HepG2 (cell line): ENCODE measurements at regions not wholly inside any gene's neighbourhood (a gene's known extent, or its start where the extent isn't known, plus 50 kb on each side); places are given as distances from the start of the nearest gene placed in this dataset.
A peak's percentile ranks its signal among the peaks of the same experiment; 100 is the strongest.

ENCODE experiments used
- DNMT3B ChIP-seq: conservative IDR thresholded peaks from 2 replicates; pipeline ENCODE4 v1.6.1; 2016; ENCODE audit warnings: missing biosample characterization, control low read depth
- HOXA9 ChIP-seq: sonication (generic); formaldehyde crosslinking; IDR thresholded peaks from 2 replicates; pipeline ENCODE4 v1.8.1; 2022; ENCODE audit warnings: missing genetic modification reagents, mild to moderate bottlenecking, moderate library complexity, borderline replicate concordance
- KDM3A ChIP-seq: IDR thresholded peaks from 2 replicates; pipeline ENCODE4 v1.6.1; 2018; ENCODE audit warnings: low read depth, missing compliant biosample characterization
- NFRKB ChIP-seq: fragments of 450-650 bp; IDR thresholded peaks from 2 replicates; pipeline ENCODE4 v1.6.1; 2017
- SIN3B ChIP-seq: fragments of 150-350 bp; IDR thresholded peaks from 2 replicates; pipeline ENCODE4 v1.6.1; 2014; ENCODE audit warnings: low read length
- SYNCRIP ChIP-seq: fragments of 200-400 bp; formaldehyde crosslinking; IDR thresholded peaks from 2 replicates; pipeline ENCODE4 v1.6.1; 2018; ENCODE audit warnings: mild to moderate bottlenecking, low read depth, low read length; ENCODE audit not compliant: insufficient read depth
- ZNF12 ChIP-seq: sonication (generic); formaldehyde crosslinking; IDR thresholded peaks from 2 replicates; pipeline ENCODE4 v1.5.0; 2020; ENCODE audit warnings: missing genetic modification reagents
- ZNF557 ChIP-seq: sonication (generic); formaldehyde crosslinking; IDR thresholded peaks from 2 replicates; pipeline ENCODE4 v1.4.0; 2020; ENCODE audit warnings: missing genetic modification reagents
- TF ChIP-seq, protein P1 (sequence below): sonication (generic); formaldehyde crosslinking; IDR thresholded peaks from 2 replicates; pipeline ENCODE4 v1.4.0; 2020; ENCODE audit warnings: missing genetic modification reagents, borderline replicate concordance
- TF ChIP-seq, protein P2 (sequence below): sonication (generic); formaldehyde crosslinking; conservative IDR thresholded peaks from 2 replicates; pipeline ENCODE4 v1.8.1; 2023; ENCODE audit warnings: missing genetic modification reagents
- TF ChIP-seq, protein P3 (sequence below): IDR thresholded peaks from 2 replicates; pipeline ENCODE4 v1.6.1; 2016; ENCODE audit warnings: low read depth, control low read depth
- TF ChIP-seq, protein P4 (sequence below): sonication (generic); formaldehyde crosslinking; IDR thresholded peaks from 2 replicates; pipeline ENCODE4 v1.8.1; 2023; ENCODE audit warnings: mild to moderate bottlenecking, missing genetic modification reagents
- TF ChIP-seq, protein P5 (sequence below): sonication (generic); formaldehyde crosslinking; IDR thresholded peaks from 2 replicates; pipeline ENCODE4 v1.4.0; 2020; ENCODE audit warnings: mild to moderate bottlenecking, low read depth, missing genetic modification reagents
- TF ChIP-seq, protein P6 (sequence below): sonication (generic); formaldehyde crosslinking; IDR thresholded peaks from 2 replicates; pipeline ENCODE4 v1.4.0; 2020; ENCODE audit warnings: mild to moderate bottlenecking, missing genetic modification reagents

DNA sequence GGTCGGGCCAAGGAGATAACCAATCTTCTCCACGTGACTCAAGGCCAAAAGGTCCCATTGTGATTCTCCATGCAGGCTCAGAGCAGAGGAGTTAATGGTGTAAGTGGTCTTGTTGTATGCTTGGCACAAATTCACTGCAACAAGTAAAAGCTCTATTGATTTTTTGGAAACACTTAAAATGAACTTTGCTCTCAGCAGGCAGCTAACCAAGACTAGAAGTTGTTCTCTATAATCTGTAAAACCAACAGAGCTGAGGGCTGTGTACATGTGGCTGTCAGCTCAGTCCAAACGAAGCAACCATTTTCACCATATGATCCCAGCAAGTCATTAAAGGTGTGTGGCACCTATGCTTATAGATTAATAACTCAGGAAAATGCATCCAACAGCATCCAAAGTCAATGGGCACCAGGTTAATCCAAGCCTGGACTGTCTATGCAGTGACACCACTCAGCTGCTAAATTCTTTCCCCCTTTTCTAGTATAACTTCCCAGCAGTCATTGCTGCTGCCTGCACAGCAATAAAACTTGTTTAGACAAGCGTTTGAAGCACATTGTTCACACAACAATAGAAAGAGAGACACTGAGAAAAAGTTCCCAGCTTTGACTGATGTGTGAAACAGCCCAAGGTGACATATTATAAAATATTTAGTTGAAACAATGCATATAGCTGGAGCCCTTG, 603.8 kb upstream of the ADAMTS9 start (continued):
- TF ChIP-seq, protein P1, sequence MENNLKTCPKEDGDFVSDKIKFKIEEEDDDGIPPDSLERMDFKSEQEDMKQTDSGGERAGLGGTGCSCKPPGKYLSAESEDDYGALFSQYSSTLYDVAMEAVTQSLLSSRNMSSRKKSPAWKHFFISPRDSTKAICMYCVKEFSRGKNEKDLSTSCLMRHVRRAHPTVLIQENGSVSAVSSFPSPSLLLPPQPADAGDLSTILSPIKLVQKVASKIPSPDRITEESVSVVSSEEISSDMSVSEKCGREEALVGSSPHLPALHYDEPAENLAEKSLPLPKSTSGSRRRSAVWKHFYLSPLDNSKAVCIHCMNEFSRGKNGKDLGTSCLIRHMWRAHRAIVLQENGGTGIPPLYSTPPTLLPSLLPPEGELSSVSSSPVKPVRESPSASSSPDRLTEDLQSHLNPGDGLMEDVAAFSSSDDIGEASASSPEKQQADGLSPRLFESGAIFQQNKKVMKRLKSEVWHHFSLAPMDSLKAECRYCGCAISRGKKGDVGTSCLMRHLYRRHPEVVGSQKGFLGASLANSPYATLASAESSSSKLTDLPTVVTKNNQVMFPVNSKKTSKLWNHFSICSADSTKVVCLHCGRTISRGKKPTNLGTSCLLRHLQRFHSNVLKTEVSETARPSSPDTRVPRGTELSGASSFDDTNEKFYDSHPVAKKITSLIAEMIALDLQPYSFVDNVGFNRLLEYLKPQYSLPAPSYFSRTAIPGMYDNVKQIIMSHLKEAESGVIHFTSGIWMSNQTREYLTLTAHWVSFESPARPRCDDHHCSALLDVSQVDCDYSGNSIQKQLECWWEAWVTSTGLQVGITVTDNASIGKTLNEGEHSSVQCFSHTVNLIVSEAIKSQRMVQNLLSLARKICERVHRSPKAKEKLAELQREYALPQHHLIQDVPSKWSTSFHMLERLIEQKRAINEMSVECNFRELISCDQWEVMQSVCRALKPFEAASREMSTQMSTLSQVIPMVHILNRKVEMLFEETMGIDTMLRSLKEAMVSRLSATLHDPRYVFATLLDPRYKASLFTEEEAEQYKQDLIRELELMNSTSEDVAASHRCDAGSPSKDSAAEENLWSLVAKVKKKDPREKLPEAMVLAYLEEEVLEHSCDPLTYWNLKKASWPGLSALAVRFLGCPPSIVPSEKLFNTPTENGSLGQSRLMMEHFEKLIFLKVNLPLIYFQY (CRISPR knock-in tag), result no peak
- 0 out of 2 replicates have a peak, but pooled peaks have one; percentile 28 for TF ChIP-seq KDM3A
- no peak for TF ChIP-seq SYNCRIP
- TF ChIP-seq, protein P2, sequence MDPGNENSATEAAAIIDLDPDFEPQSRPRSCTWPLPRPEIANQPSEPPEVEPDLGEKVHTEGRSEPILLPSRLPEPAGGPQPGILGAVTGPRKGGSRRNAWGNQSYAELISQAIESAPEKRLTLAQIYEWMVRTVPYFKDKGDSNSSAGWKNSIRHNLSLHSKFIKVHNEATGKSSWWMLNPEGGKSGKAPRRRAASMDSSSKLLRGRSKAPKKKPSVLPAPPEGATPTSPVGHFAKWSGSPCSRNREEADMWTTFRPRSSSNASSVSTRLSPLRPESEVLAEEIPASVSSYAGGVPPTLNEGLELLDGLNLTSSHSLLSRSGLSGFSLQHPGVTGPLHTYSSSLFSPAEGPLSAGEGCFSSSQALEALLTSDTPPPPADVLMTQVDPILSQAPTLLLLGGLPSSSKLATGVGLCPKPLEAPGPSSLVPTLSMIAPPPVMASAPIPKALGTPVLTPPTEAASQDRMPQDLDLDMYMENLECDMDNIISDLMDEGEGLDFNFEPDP, result no peak
- TF ChIP-seq, protein P3, sequence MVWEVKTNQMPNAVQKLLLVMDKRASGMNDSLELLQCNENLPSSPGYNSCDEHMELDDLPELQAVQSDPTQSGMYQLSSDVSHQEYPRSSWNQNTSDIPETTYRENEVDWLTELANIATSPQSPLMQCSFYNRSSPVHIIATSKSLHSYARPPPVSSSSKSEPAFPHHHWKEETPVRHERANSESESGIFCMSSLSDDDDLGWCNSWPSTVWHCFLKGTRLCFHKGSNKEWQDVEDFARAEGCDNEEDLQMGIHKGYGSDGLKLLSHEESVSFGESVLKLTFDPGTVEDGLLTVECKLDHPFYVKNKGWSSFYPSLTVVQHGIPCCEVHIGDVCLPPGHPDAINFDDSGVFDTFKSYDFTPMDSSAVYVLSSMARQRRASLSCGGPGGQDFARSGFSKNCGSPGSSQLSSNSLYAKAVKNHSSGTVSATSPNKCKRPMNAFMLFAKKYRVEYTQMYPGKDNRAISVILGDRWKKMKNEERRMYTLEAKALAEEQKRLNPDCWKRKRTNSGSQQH, result no peak
- no peak for TF ChIP-seq ZNF12 (CRISPR knock-in tag)
- no peak for TF ChIP-seq DNMT3B (CRISPR knock-in tag)
- TF ChIP-seq NFRKB, result no peak
- TF ChIP-seq, protein P4, sequence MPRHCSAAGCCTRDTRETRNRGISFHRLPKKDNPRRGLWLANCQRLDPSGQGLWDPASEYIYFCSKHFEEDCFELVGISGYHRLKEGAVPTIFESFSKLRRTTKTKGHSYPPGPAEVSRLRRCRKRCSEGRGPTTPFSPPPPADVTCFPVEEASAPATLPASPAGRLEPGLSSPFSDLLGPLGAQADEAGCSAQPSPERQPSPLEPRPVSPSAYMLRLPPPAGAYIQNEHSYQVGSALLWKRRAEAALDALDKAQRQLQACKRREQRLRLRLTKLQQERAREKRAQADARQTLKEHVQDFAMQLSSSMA (CRISPR knock-in tag), result 0 out of 2 replicates have a peak, but pooled peaks have one; percentile 38
- TF ChIP-seq, protein P5, sequence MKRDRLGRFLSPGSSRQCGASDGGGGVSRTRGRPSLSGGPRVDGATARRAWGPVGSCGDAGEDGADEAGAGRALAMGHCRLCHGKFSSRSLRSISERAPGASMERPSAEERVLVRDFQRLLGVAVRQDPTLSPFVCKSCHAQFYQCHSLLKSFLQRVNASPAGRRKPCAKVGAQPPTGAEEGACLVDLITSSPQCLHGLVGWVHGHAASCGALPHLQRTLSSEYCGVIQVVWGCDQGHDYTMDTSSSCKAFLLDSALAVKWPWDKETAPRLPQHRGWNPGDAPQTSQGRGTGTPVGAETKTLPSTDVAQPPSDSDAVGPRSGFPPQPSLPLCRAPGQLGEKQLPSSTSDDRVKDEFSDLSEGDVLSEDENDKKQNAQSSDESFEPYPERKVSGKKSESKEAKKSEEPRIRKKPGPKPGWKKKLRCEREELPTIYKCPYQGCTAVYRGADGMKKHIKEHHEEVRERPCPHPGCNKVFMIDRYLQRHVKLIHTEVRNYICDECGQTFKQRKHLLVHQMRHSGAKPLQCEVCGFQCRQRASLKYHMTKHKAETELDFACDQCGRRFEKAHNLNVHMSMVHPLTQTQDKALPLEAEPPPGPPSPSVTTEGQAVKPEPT, result no peak
- no peak for TF ChIP-seq SIN3B
- TF ChIP-seq, protein P6, sequence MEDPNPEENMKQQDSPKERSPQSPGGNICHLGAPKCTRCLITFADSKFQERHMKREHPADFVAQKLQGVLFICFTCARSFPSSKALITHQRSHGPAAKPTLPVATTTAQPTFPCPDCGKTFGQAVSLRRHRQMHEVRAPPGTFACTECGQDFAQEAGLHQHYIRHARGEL (CRISPR knock-in tag), result no peak
- TF ChIP-seq HOXA9 (CRISPR knock-in tag), result no peak
- no peak for TF ChIP-seq ZNF557 (CRISPR knock-in tag)
